K562 (cell line): ENCODE measurements at regions not wholly inside any gene's neighbourhood (a gene's known extent, or its start where the extent isn't known, plus 50 kb on each side); places are given as distances from the start of the nearest gene placed in this dataset.
A peak's percentile ranks its signal among the peaks of the same experiment; 100 is the strongest.

Experiments
- ATAC-seq: fragments of 200-7000 bp; cut with Tn5 transposase; 3 replicates; pipeline ENCODE4 v1.9.1; 2020; ENCODE audit warnings: moderate library complexity
- BruUV-seq: library from RNA; stranded (reverse); fragments of 400-500 nt; replicated peaks from 2 replicates; lab custom pipeline; 2021; lab: Mats Ljungman, UMichigan
- CTCF ChIA-PET: fragments of 300-600 bp; formaldehyde crosslinking; extraction: SDS; loops from one replicate; lab custom pipeline; 2021; ENCODE audit warnings: low intra/inter-chr PET ratio; lab: Yijun Ruan, JAX
- POLR2A ChIA-PET: fragments of 300-600, 350-650 bp; sonication (Branson Sonifier 250); formaldehyde crosslinking; extraction: SDS; loops from one replicate; lab custom pipeline; 2021; ENCODE audit warnings: antibody characterized with exemption, inconsistent platforms; lab: Yijun Ruan, JAX
- DNase-seq, 4 experiments: peaks; one replicate each; pipeline versions ENCODE4 v3.0.0 to v3.0.0-alpha.2; 2011 to 2018; ENCODE audit warnings: low spot score in 3 of 4, mixed read lengths in 3 of 4; ENCODE audit errors: extremely low read depth in 1 of 4
- FAIRE-seq: peaks from 2 replicates; lab custom pipeline; 2011; peaks lifted over from hg19 to GRCh38; lab: Jason Lieb, UNC
- H2AFZ ChIP-seq: 2 replicates; pipeline ENCODE4 v1.6.0; 2011; ENCODE audit warnings: low read depth, low read length, control low read depth, inconsistent platforms
- H3K27ac ChIP-seq: fragments of 200-600 bp; 3 replicates; pipeline ENCODE4 v1.8.0; 2011; ENCODE audit warnings: low read depth, mild to moderate bottlenecking, control low read depth, inconsistent platforms, low read length, moderate library complexity, mixed read lengths; ENCODE audit errors: extremely low read depth
- H3K27me3 ChIP-seq, 2 experiments: fragments of 300-600 bp in 1 of 2; 2 replicates in 1 of 2; 3 replicates in 1 of 2; pipeline versions ENCODE4 v1.6.0 to v1.8.0; 2011; ENCODE audit warnings: inconsistent platforms in 2 of 2, low read length in 2 of 2, mild to moderate bottlenecking in 1 of 2, mixed read lengths in 1 of 2, moderate library complexity in 1 of 2; ENCODE audit not compliant: control insufficient read depth in 2 of 2, insufficient read depth in 2 of 2
- H3K36me3 ChIP-seq: fragments of 300-600 bp; 3 replicates; pipeline ENCODE4 v1.8.0; 2011; ENCODE audit warnings: mild to moderate bottlenecking, low read length, inconsistent platforms; ENCODE audit not compliant: control insufficient read depth, insufficient read depth
- H3K4me1 ChIP-seq, 2 experiments: fragments of 200-600 bp in 1 of 2; replicated peaks in 1 of 2; 2 replicates in 1 of 2; 3 replicates in 1 of 2; pipeline versions ENCODE4 v1.5.1 to v1.8.0; 2011; ENCODE audit warnings: inconsistent platforms in 2 of 2, low read length in 2 of 2, mild to moderate bottlenecking in 1 of 2, mixed read lengths in 1 of 2, moderate library complexity in 1 of 2; ENCODE audit not compliant: control insufficient read depth in 2 of 2, insufficient read depth in 2 of 2
- H3K4me2 ChIP-seq: 2 replicates; pipeline ENCODE4 v1.6.1; 2011; ENCODE audit warnings: low read length, control low read depth, inconsistent platforms, mixed read lengths; ENCODE audit not compliant: insufficient read depth
- H3K4me3 ChIP-seq: fragments of 200-600 bp; sonication (generic), shearing (Covaris generic); 2 replicates; pipeline ENCODE4 v1.5.1; 2016; ENCODE audit warnings: control low read depth, inconsistent platforms
- H3K79me2 ChIP-seq: fragments of 200-600 bp; 3 replicates; pipeline ENCODE4 v1.8.0; 2011; ENCODE audit warnings: low read length, inconsistent platforms; ENCODE audit not compliant: control insufficient read depth, insufficient read depth
- H3K9ac ChIP-seq, 2 experiments: 2 replicates each; pipeline versions ENCODE4 v1.6.0 to v1.6.1; 2011; ENCODE audit warnings: low read depth in 2 of 2, low read length in 2 of 2, control low read depth in 1 of 2, inconsistent platforms in 1 of 2, mild to moderate bottlenecking in 1 of 2, mixed read lengths in 1 of 2; ENCODE audit not compliant: insufficient read depth in 1 of 2
- H3K9me1 ChIP-seq: one replicate; pipeline ENCODE4 v1.6.0; 2011; ENCODE audit warnings: inconsistent platforms, mild to moderate bottlenecking, low read length, moderate library complexity; ENCODE audit not compliant: control insufficient read depth, insufficient read depth
- H3K9me3 ChIP-seq: replicated peaks from 2 replicates; pipeline ENCODE4 v1.5.1; 2011; ENCODE audit warnings: low read depth, low read length, inconsistent platforms; ENCODE audit not compliant: control insufficient read depth, insufficient read depth
- H4K20me1 ChIP-seq: replicated peaks from 2 replicates; pipeline ENCODE4 v1.6.1; 2011; ENCODE audit warnings: low read length, inconsistent platforms, mixed read lengths; ENCODE audit not compliant: control insufficient read depth, insufficient read depth
- BMI1 ChIP-seq: fragments of 150-350 bp; IDR thresholded peaks from 2 replicates; pipeline ENCODE4 v1.6.1; 2014; ENCODE audit warnings: low read length
- CTCF ChIP-seq, 3 experiments: IDR thresholded peaks in 2 of 3; conservative IDR thresholded peaks in 1 of 3; 2 replicates each; pipeline ENCODE4 v1.5.1; 2011 to 2012; ENCODE audit warnings: low read length in 3 of 3, mild to moderate bottlenecking in 3 of 3, control low read depth in 2 of 3, improper control_type of control experiment in 1 of 3, inconsistent platforms in 1 of 3, low read depth in 1 of 3, mixed read lengths in 1 of 3, moderate library complexity in 1 of 3; ENCODE audit not compliant: insufficient read depth in 2 of 3
- ILK ChIP-seq: fragments of 450-650 bp; IDR thresholded peaks from 2 replicates; pipeline ENCODE4 v1.6.1; 2016; ENCODE audit warnings: missing genetic modification characterization, low read depth, mild to moderate bottlenecking, missing compliant biosample characterization, moderate library complexity, borderline replicate concordance
- VEZF1 ChIP-seq: fragments of 200-800 bp; sonication (Bioruptor generic); IDR thresholded peaks from 2 replicates; pipeline ENCODE4 v1.6.1; 2017; ENCODE audit warnings: missing genetic modification characterization, missing compliant biosample characterization
- WGBS: fragments of 100-300 bp; shearing (Covaris generic); methylation state at CpG from one replicate; pipeline ENCODE4 v1.1.6; 2016; ENCODE audit warnings: low coverage, mixed read lengths; ENCODE audit not compliant: insufficient coverage; ENCODE audit errors: missing lambda C conversion rate; 5-methylcytosine and 5-hydroxymethylcytosine counted together
- in situ Hi-C: fragments of 300-500 bp; cut with MboI; formaldehyde crosslinking; loops from 4 replicates; pipeline ENCODE4 v1.15.0; 2018; ENCODE audit warnings: inconsistent platforms, mixed read lengths
- intact Hi-C: fragments of 100-400 bp; cut with micrococcal nuclease; formaldehyde crosslinking; loops from 2 replicates; pipeline ENCODE4 v1.14.2; 2022

- CTCF ChIA-PET = no interaction called here
- Histone ChIP-seq H3K36me3 (no peaks in the 10 kb centered on the region), H2AFZ (no peak overlapping the region), H3K4me1 (no peaks in the 10 kb centered on the region), H3K9ac (no peak overlapping the region), H3K27me3 (no peaks in the 10 kb centered on the region), H3K9me1 (no peaks in the 10 kb centered on the region), H3K9me3 (no peaks in the 10 kb centered on the region), H4K20me1 (no peaks in the 10 kb centered on the region), H3K4me3 (no peak overlapping the region), H3K79me2 (no peaks in the 10 kb centered on the region), H3K4me2 (no peak overlapping the region), H3K27ac (no peak overlapping the region)
- in situ Hi-C loops (no loop called here), intact Hi-C loops (no loop called here)
- no peak for ATAC-seq
- WGBS = 21% methylated on average over 2 of the region's 2 CpGs
- no peak for FAIRE-seq
- POLR2A ChIA-PET = no interaction called here
- no peak for DNase-seq
- no TSS peak for BruUV-seq
- TF ChIP-seq ILK (no peak), VEZF1 (no peak), BMI1 (no peak), CTCF (IDR thresholded peaks at IDR 0.05 in 2 of 3, conservative IDR thresholded peaks at IDR 0.05 in 1 of 3; ENCODE audit: insufficient read depth in 2 of 3, low read depth in 1 of 3, low read length in 3 of 3) (peak in 2 of 3 experiments; percentile 4 to 18; a peak in 1 of 6 replicates)
Observed at GRCh38 chr11:59281177-59281576, 68.5 kb upstream of the MPEG1 start.
